ENCODE measurements at regions not wholly inside any gene's neighbourhood (a gene's known extent, or its start where the extent isn't known, plus 50 kb on each side); places are given as distances from the start of the nearest gene placed in this dataset.
"Not testable (repeated sequence)": the region's sequence is repeated elsewhere in the genome, so short reads cannot be mapped to it uniquely, and the experiment has no call there.

- Histone ChIP-seq H2AFZ (ENCODE audit: low read length) (peak overlapping the region; percentile 38; the same call in 1 of the 2 replicates), H3K36me3 (ENCODE audit: insufficient read depth, low read length) (no peaks in the 10 kb centered on the region), H3K4me3 (ENCODE audit: low read depth, low read length, poor library complexity, severe bottlenecking) (no peak overlapping the region), H4K20me1 (ENCODE audit: insufficient read depth, low read length) (no peaks in the 10 kb centered on the region), H3K4me2 (ENCODE audit: low read length) (no peak overlapping the region), H3K79me2 (ENCODE audit: insufficient read depth, low read depth, low read length) (no peaks in the 10 kb centered on the region), H3K27ac (ENCODE audit: low read depth, low read length, poor library complexity, severe bottlenecking) (no peak overlapping the region), H3K9me3 (ENCODE audit: low read length) (no peaks in the 10 kb centered on the region), H3K9me2 (ENCODE audit: insufficient read depth, low read length) (no peaks in the 10 kb centered on the region), H3K4me1 (ENCODE audit: insufficient read depth, low read length, poor library complexity, severe bottlenecking) (peaks cover 3% of the 10 kb centered on the region)
- ChIA-PET POLR2A (interaction anchor here (0.6 to 3.4 kb wide), 8 partner anchors 11 to 591 kb away, joined by 3 to 17 read pairs (median 3); no protein-coding TSS in a partner anchor), CTCF (ENCODE audit: unreplicated experiment) (no interaction called here)
- TF ChIP-seq CTCF (conservative IDR thresholded peaks at IDR 0.05; ENCODE audit: low read length) (no peak), EZH2phosphoT487 (IDR thresholded peaks at IDR 0.05; ENCODE audit: borderline replicate concordance, low read depth, low read length) (no peak)
- BruUV-seq (replicated peaks): no TSS peak
- no peak for DNase-seq (ENCODE audit: low spot score)
- intact Hi-C loops (cut with micrococcal nuclease; ENCODE audit: unreplicated experiment): no loop called here
Measured at GRCh38 chr6:119669221-119669620, 319.7 kb upstream of the MAN1A1 start.

- H3K9me3 ChIP-seq (ENCODE audit: low read length); H3K9me2 ChIP-seq (ENCODE audit: insufficient read depth, low read length); H3K79me2 ChIP-seq (ENCODE audit: insufficient read depth, low read depth, low read length); H3K36me3 ChIP-seq (ENCODE audit: insufficient read depth, low read length); POLR2A ChIA-PET; BruUV-seq (replicated peaks); H3K4me2 ChIP-seq (ENCODE audit: low read length); CTCF ChIA-PET (ENCODE audit: unreplicated experiment); H3K4me3 ChIP-seq (ENCODE audit: low read depth, low read length, poor library complexity, severe bottlenecking); DNase-seq (ENCODE audit: low spot score); H3K4me1 ChIP-seq (ENCODE audit: insufficient read depth, low read length, poor library complexity, severe bottlenecking); intact Hi-C loops (cut with micrococcal nuclease; ENCODE audit: unreplicated experiment); H2AFZ ChIP-seq (ENCODE audit: low read length); H4K20me1 ChIP-seq (ENCODE audit: insufficient read depth, low read length); H3K27ac ChIP-seq (ENCODE audit: low read depth, low read length, poor library complexity, severe bottlenecking): not testable (repeated sequence)
Measured at GRCh38 chr6:119665432-119665831, 315.9 kb upstream of the MAN1A1 start.

- no peak overlapping the region for H2AFZ ChIP-seq (ENCODE audit: low read length)
- H3K9me3 ChIP-seq (ENCODE audit: low read length): no peaks in the 10 kb centered on the region
- no peaks in the 10 kb centered on the region for H3K4me1 ChIP-seq (ENCODE audit: insufficient read depth, low read length, poor library complexity, severe bottlenecking)
- no peak for DNase-seq (ENCODE audit: low spot score)
- intact Hi-C loops (cut with micrococcal nuclease; ENCODE audit: unreplicated experiment): no loop called here
- no peak overlapping the region for H3K27ac ChIP-seq (ENCODE audit: low read depth, low read length, poor library complexity, severe bottlenecking)
- H3K36me3 ChIP-seq (ENCODE audit: insufficient read depth, low read length): no peaks in the 10 kb centered on the region
- TF ChIP-seq CTCF (conservative IDR thresholded peaks at IDR 0.05; ENCODE audit: low read length) (no peak), EZH2phosphoT487 (IDR thresholded peaks at IDR 0.05; ENCODE audit: borderline replicate concordance, low read depth, low read length) (no peak)
- BruUV-seq (replicated peaks): no TSS peak
- H3K4me3 ChIP-seq (ENCODE audit: low read depth, low read length, poor library complexity, severe bottlenecking): no peak overlapping the region
- ChIA-PET POLR2A (no interaction called here), CTCF (ENCODE audit: unreplicated experiment) (no interaction called here)
- no peaks in the 10 kb centered on the region for H3K79me2 ChIP-seq (ENCODE audit: insufficient read depth, low read depth, low read length)
- no peaks in the 10 kb centered on the region for H3K9me2 ChIP-seq (ENCODE audit: insufficient read depth, low read length)
- no peak overlapping the region for H3K4me2 ChIP-seq (ENCODE audit: low read length)
- no peaks in the 10 kb centered on the region for H4K20me1 ChIP-seq (ENCODE audit: insufficient read depth, low read length)
Measured at GRCh38 chr6:119661628-119662027, 312.1 kb upstream of the MAN1A1 start.
